ENCODE measurements at regions not wholly inside any gene's neighbourhood (a gene's known extent, or its start where the extent isn't known, plus 50 kb on each side); places are given as distances from the start of the nearest gene placed in this dataset.

DNA sequence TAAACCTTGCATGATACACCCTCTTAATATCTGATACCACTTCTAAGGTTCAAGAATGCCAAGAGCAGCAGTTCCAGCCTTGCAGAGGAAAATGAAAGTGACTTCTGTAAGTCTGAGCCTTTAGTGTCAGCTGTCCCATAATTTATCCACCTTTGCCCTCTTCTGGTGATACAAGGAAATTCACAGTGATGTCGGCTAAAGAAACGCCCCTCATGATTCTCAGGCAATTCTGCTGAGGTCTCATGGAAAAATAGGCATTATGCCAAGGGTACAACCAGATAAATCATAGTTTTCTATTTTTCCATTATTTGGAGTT, 172.2 kb upstream of the CXCL13 start:
- TF ChIP-seq, protein P1, sequence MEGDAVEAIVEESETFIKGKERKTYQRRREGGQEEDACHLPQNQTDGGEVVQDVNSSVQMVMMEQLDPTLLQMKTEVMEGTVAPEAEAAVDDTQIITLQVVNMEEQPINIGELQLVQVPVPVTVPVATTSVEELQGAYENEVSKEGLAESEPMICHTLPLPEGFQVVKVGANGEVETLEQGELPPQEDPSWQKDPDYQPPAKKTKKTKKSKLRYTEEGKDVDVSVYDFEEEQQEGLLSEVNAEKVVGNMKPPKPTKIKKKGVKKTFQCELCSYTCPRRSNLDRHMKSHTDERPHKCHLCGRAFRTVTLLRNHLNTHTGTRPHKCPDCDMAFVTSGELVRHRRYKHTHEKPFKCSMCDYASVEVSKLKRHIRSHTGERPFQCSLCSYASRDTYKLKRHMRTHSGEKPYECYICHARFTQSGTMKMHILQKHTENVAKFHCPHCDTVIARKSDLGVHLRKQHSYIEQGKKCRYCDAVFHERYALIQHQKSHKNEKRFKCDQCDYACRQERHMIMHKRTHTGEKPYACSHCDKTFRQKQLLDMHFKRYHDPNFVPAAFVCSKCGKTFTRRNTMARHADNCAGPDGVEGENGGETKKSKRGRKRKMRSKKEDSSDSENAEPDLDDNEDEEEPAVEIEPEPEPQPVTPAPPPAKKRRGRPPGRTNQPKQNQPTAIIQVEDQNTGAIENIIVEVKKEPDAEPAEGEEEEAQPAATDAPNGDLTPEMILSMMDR (IDR thresholded peaks at IDR 0.05): peak; percentile 44 to 83 (median 59)
- no peak for TF ChIP-seq POLR2A (IDR thresholded peaks at IDR 0.05)
